ENCODE measurements at regions not wholly inside any gene's neighbourhood (a gene's known extent, or its start where the extent isn't known, plus 50 kb on each side); places are given as distances from the start of the nearest gene placed in this dataset.

GRCh38 chr2:150710916-150711315 lies 223.4 kb upstream of the RND3 start:
- WGBS, 2 donors = 73 to 78% methylated on average over 2 of the region's 2 CpGs
- ATAC-seq = no peak
- intact Hi-C loops (cut with DNase I) = no loop called here
- Histone ChIP-seq H3K4me3 (no peak overlapping the region), H3K4me1 (no peaks in the 10 kb centered on the region), H3K9me3 (no peaks in the 10 kb centered on the region), H3K36me3 (no peaks in the 10 kb centered on the region), H3K27me3 (no peaks in the 10 kb centered on the region), H3K27ac (no peak overlapping the region)
- no peak for TF ChIP-seq CTCF (IDR thresholded peaks at IDR 0.05)
- DNase-seq = no peak

- ATAC-seq (no peak), DNase-seq (no peak)
- H3K9me3 ChIP-seq = no peaks in the 10 kb centered on the region
- H3K27ac ChIP-seq = no peak overlapping the region
- H3K36me3 ChIP-seq = no peaks in the 10 kb centered on the region
- intact Hi-C loops (cut with DNase I) = no loop called here
- no peak overlapping the region for H3K4me3 ChIP-seq
- no peaks in the 10 kb centered on the region for H3K27me3 ChIP-seq
- no peaks in the 10 kb centered on the region for H3K4me1 ChIP-seq
- TF ChIP-seq CTCF (IDR thresholded peaks at IDR 0.05) = no peak
- 77 to 86% methylated on average over 3 of the region's 3 CpGs for WGBS, 2 donors
Observed at GRCh38 chr2:150710041-150710440, 222.6 kb upstream of the RND3 start.

GRCh38 chr2:150706561-150706960 lies 219.1 kb upstream of the RND3 start:
- intact Hi-C loops (cut with DNase I) = no loop called here
- Histone ChIP-seq H3K4me1 (no peaks in the 10 kb centered on the region), H3K9me3 (no peaks in the 10 kb centered on the region), H3K4me3 (no peak overlapping the region), H3K36me3 (no peaks in the 10 kb centered on the region), H3K27me3 (no peaks in the 10 kb centered on the region), H3K27ac (no peak overlapping the region)
- no peak for DNase-seq
- 79 to 91% methylated on average over 2 of the region's 2 CpGs for WGBS, 2 donors
- ATAC-seq = no peak
- TF ChIP-seq CTCF (IDR thresholded peaks at IDR 0.05) = no peak

GRCh38 chr2:150705767-150706166 lies 218.3 kb upstream of the RND3 start:
- ATAC-seq = no peak
- WGBS, 2 donors = 50 to 53% methylated on average over 2 of the region's 2 CpGs
- H3K36me3 ChIP-seq = no peaks in the 10 kb centered on the region
- intact Hi-C loops (cut with DNase I) = no loop called here
- no peaks in the 10 kb centered on the region for H3K9me3 ChIP-seq
- no peak for TF ChIP-seq CTCF (IDR thresholded peaks at IDR 0.05)
- no peaks in the 10 kb centered on the region for H3K27me3 ChIP-seq
- no peak overlapping the region for H3K27ac ChIP-seq
- no peaks in the 10 kb centered on the region for H3K4me1 ChIP-seq
- no peak for DNase-seq
- H3K4me3 ChIP-seq = no peak overlapping the region

GRCh38 chr2:150705357-150705756 lies 217.9 kb upstream of the RND3 start:
- no peaks in the 10 kb centered on the region for H3K27me3 ChIP-seq
- ATAC-seq (no peak), DNase-seq (no peak)
- H3K4me3 ChIP-seq = no peak overlapping the region
- no peak overlapping the region for H3K27ac ChIP-seq
- no peaks in the 10 kb centered on the region for H3K36me3 ChIP-seq
- TF ChIP-seq CTCF (IDR thresholded peaks at IDR 0.05) = no peak
- no peaks in the 10 kb centered on the region for H3K9me3 ChIP-seq
- intact Hi-C loops (cut with DNase I) = no loop called here
- no peaks in the 10 kb centered on the region for H3K4me1 ChIP-seq
- WGBS, 2 donors = 77 to 89% methylated on average over 2 of the region's 2 CpGs

All from heart right ventricle (tissue), 16 donors.